GM23338 (cell line): ENCODE measurements at regions not wholly inside any gene's neighbourhood (a gene's known extent, or its start where the extent isn't known, plus 50 kb on each side); places are given as distances from the start of the nearest gene placed in this dataset.

Source experiments
- ATAC-seq: fragments of 200-7000 bp; cut with Tn5 transposase; 3 replicates; pipeline ENCODE4 v1.9.1; 2020
- DNase-seq: peaks from one replicate; pipeline ENCODE4 v3.0.0-alpha.2; 2015; ENCODE audit warnings: low spot score
- H2AFZ ChIP-seq: fragments of 200-600 bp; sonication (generic); 2 replicates; pipeline ENCODE4 v1.8.0; 2016; ENCODE audit warnings: antibody characterized with exemption, mild to moderate bottlenecking, moderate library complexity
- H3F3A ChIP-seq: fragments of 200-600 bp; sonication (generic); replicated peaks from 2 replicates; pipeline ENCODE4 v1.8.0; 2017; ENCODE audit warnings: antibody characterized with exemption, mixed run types, low read depth
- H3K27ac ChIP-seq: fragments of 200-600 bp; sonication (generic); 2 replicates; pipeline ENCODE4 v1.6.1; 2016; ENCODE audit warnings: low read depth
- H3K27me3 ChIP-seq: fragments of 200-600 bp; sonication (generic); 2 replicates; pipeline ENCODE4 v1.8.0; 2016; ENCODE audit warnings: mild to moderate bottlenecking, mixed run types, moderate library complexity; ENCODE audit not compliant: insufficient read depth
- H3K36me3 ChIP-seq: fragments of 200-600 bp; sonication (generic); 2 replicates; pipeline ENCODE4 v1.8.0; 2016; ENCODE audit warnings: mild to moderate bottlenecking; ENCODE audit not compliant: insufficient read depth
- H3K4me1 ChIP-seq: fragments of 200-600 bp; sonication (generic); 2 replicates; pipeline ENCODE4 v1.8.0; 2016; ENCODE audit warnings: mild to moderate bottlenecking, moderate library complexity; ENCODE audit not compliant: insufficient read depth
- H3K4me2 ChIP-seq: fragments of 200-600 bp; sonication (generic); 2 replicates; pipeline ENCODE4 v1.7.1; 2017; ENCODE audit warnings: mixed run types
- H3K4me3 ChIP-seq: fragments of 200-600 bp; sonication (generic); 2 replicates; pipeline ENCODE4 v1.6.1; 2016; ENCODE audit warnings: mixed run types
- H3K79me2 ChIP-seq: fragments of 200-600 bp; sonication (generic); replicated peaks from 2 replicates; pipeline ENCODE4 v1.8.0; 2017; ENCODE audit warnings: mild to moderate bottlenecking; ENCODE audit not compliant: insufficient read depth
- H3K9me2 ChIP-seq: fragments of 200-600 bp; sonication (generic); 2 replicates; pipeline ENCODE4 v1.8.0; 2017; ENCODE audit not compliant: insufficient read depth
- H4K20me1 ChIP-seq: fragments of 200-600 bp; sonication (generic); replicated peaks from 2 replicates; pipeline ENCODE4 v1.8.0; 2017; ENCODE audit warnings: mild to moderate bottlenecking; ENCODE audit not compliant: insufficient read depth
- H3K27ac Mint-ChIP-seq: 2 replicates; pipeline ENCODE4 v1.8.0; 2020; ENCODE audit warnings: inconsistent platforms, mild to moderate bottlenecking, moderate library complexity, mixed read lengths
- H3K27me3 Mint-ChIP-seq: 3 replicates; pipeline ENCODE4 v1.8.0; 2022; ENCODE audit warnings: low read depth, mild to moderate bottlenecking, moderate library complexity, mixed read lengths, inconsistent platforms; ENCODE audit not compliant: insufficient read depth, poor library complexity
- H3K36me3 Mint-ChIP-seq: 3 replicates; pipeline ENCODE4 v1.8.0; 2021; ENCODE audit warnings: low read depth, mild to moderate bottlenecking, inconsistent platforms, moderate library complexity, mixed read lengths
- H3K4me1 Mint-ChIP-seq: 3 replicates; pipeline ENCODE4 v1.8.0; 2020; ENCODE audit warnings: mild to moderate bottlenecking, inconsistent platforms, mixed read lengths
- H3K4me3 Mint-ChIP-seq: 3 replicates; pipeline ENCODE4 v1.8.0; 2021; ENCODE audit warnings: moderate library complexity, mild to moderate bottlenecking, inconsistent platforms, mixed read lengths
- H3K9me3 Mint-ChIP-seq: 3 replicates; pipeline ENCODE4 v1.8.0; 2020; ENCODE audit warnings: moderate library complexity, mild to moderate bottlenecking, inconsistent platforms, mixed read lengths
- CTCF ChIP-seq, 2 experiments: fragments of 200-600 bp in 1 of 2; sonication (generic) in 1 of 2; conservative IDR thresholded peaks; 2 replicates each; pipeline versions ENCODE4 v1.5.1 to v1.6.1; 2016 to 2017; ENCODE audit warnings: antibody characterized with exemption in 2 of 2, low read depth in 2 of 2, mild to moderate bottlenecking in 2 of 2, moderate library complexity in 1 of 2
- ETS1 ChIP-seq: IDR thresholded peaks from 2 replicates; pipeline ENCODE4 v1.6.1; 2016; ENCODE audit warnings: antibody characterized with exemption
- EZH2 ChIP-seq: fragments of 200-600 bp; sonication (generic); IDR thresholded peaks from one replicate; pipeline ENCODE4 v1.8.0; 2017; ENCODE audit warnings: antibody characterized with exemption, mild to moderate bottlenecking, low read depth; ENCODE audit not compliant: unreplicated experiment
- EZH2phosphoT487 ChIP-seq: fragments of 200-600 bp; sonication (generic); IDR thresholded peaks from one replicate; pipeline ENCODE4 v1.8.1; 2018; ENCODE audit warnings: antibody characterized with exemption; ENCODE audit not compliant: unreplicated experiment
- NANOG ChIP-seq: IDR thresholded peaks from 2 replicates; pipeline ENCODE4 v1.6.1; 2016; ENCODE audit warnings: antibody characterized with exemption, borderline replicate concordance
- ZNF462 ChIP-seq: fragments of 250-450 bp; sonication (Bioruptor Pico); IDR thresholded peaks from 2 replicates; pipeline ENCODE4 v1.5.0; 2020; ENCODE audit warnings: mild to moderate bottlenecking, moderate library complexity

DNA sequence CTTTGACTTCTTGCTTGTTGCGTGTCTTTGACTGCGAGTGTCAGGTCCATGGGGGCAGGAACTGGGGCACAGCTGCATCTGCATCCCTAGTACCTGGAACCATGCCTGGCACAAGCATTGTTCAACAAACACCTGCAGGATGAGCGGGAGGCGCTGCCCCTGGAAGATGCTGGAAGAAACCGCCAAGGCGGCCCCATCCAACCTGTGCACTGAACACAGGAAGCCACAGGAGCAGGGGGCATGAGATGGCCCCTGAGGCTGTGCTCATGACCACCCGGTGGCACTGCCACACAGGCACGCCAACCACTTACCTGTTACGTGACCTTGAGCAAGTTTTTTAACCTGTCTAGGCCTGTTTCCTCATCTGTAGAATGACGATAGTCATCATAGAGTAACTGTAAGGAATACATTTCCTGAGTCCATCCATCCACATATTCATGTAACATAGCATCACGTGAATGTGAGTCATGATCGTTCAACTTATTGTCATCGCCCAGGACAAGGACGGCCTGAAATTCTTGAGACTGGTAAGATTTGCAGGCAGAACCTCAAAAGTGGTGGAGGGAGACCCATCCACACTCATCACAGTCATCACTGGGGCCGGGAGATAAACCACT, 374.2 kb downstream of the PREX1 start (continued):
- no peak for TF ChIP-seq ZNF462 (CRISPR knock-in tag)
- no peak for TF ChIP-seq EZH2phosphoT487

GRCh38 chr20:48451401-48451800, 376.4 kb downstream of the PREX1 start:
- no peak overlapping the region for H2AFZ ChIP-seq
- peaks cover 2% of the 10 kb centered on the region for H3K27me3 Mint-ChIP-seq
- H3K4me1 Mint-ChIP-seq: peaks cover 8% of the 10 kb centered on the region
- no peaks in the 10 kb centered on the region for H3K9me3 Mint-ChIP-seq
- H3K4me3 Mint-ChIP-seq: no peak overlapping the region
- DNase-seq (peak; percentile 37), ATAC-seq (peak; percentile 67; the same call in 2 of the 3 replicates)
- H3K27me3 ChIP-seq: no peaks in the 10 kb centered on the region
- no peak overlapping the region for H3K27ac Mint-ChIP-seq
- no peak for TF ChIP-seq NANOG
- no peak for TF ChIP-seq EZH2
- TF ChIP-seq CTCF (conservative IDR thresholded peaks at IDR 0.05; ENCODE audit: low read depth in 2 of 2): peak; percentile 49 to 50
- no peak for TF ChIP-seq ETS1
- no peak overlapping the region for H3K4me2 ChIP-seq
- H4K20me1 ChIP-seq: no peaks in the 10 kb centered on the region
- no peaks in the 10 kb centered on the region for H3K36me3 ChIP-seq
- H3K79me2 ChIP-seq: no peaks in the 10 kb centered on the region
- no peaks in the 10 kb centered on the region for H3F3A ChIP-seq
- no peak overlapping the region for H3K4me3 ChIP-seq
- H3K4me1 ChIP-seq: no peaks in the 10 kb centered on the region
- H3K27ac ChIP-seq: no peak overlapping the region
- H3K36me3 Mint-ChIP-seq: no peaks in the 10 kb centered on the region
- no peaks in the 10 kb centered on the region for H3K9me2 ChIP-seq
